GM18951 (cell line): ENCODE measurements at regions not wholly inside any gene's neighbourhood (a gene's known extent, or its start where the extent isn't known, plus 50 kb on each side); places are given as distances from the start of the nearest gene placed in this dataset.

Experiments
- POLR2A ChIP-seq: IDR thresholded peaks from 4 replicates; pipeline ENCODE4 v1.6.1; 2011; ENCODE audit warnings: mild to moderate bottlenecking; ENCODE audit not compliant: insufficient read length, insufficient read depth; ENCODE audit errors: extremely low read depth
- in situ Hi-C: fragments of 300-500 bp; cut with MboI; formaldehyde crosslinking; loops from one replicate; pipeline ENCODE4 v1.12.0; 2022; ENCODE audit warnings: low sequenced_read_pairs, mixed read lengths, inconsistent platforms; ENCODE audit not compliant: unreplicated experiment

GRCh38 chr13:111965466-111966214 is 101.3 kb upstream of the SOX1 start:
- in situ Hi-C loops, result no loop called here
- TF ChIP-seq POLR2A, result no peak

GRCh38 chr13:111966933-111967332 is 100.0 kb upstream of the SOX1 start:
- in situ Hi-C loops, result no loop called here
- TF ChIP-seq POLR2A, result no peak

- in situ Hi-C loops, result no loop called here
These were observed 99.3 kb upstream of the SOX1 start for GRCh38 chr13:111967572-111968201.

GRCh38 chr13:111968336-111969010 is 98.5 kb upstream of the SOX1 start:
- in situ Hi-C loops, result no loop called here
- TF ChIP-seq POLR2A, result no peak

More at GRCh38 chr13:111967572-111968201, 99.3 kb upstream of the SOX1 start:
- no peak for TF ChIP-seq POLR2A

- in situ Hi-C loops, result no loop called here
- no peak for TF ChIP-seq POLR2A
These were observed 97.3 kb upstream of the SOX1 start for GRCh38 chr13:111969551-111970135.

- TF ChIP-seq POLR2A, result no peak
- in situ Hi-C loops, result no loop called here
These were observed 96.3 kb upstream of the SOX1 start for GRCh38 chr13:111970494-111971141.

- in situ Hi-C loops, result no loop called here
- no peak for TF ChIP-seq POLR2A
These were observed 94.8 kb upstream of the SOX1 start for GRCh38 chr13:111971891-111972780.

- in situ Hi-C loops, result no loop called here
- no peak for TF ChIP-seq POLR2A
These were observed 93.8 kb upstream of the SOX1 start for GRCh38 chr13:111973186-111973585.

GRCh38 chr13:111973605-111974340 is 93.2 kb upstream of the SOX1 start:
- in situ Hi-C loops, result no loop called here

GRCh38 chr13:111974341-111974640 is 92.7 kb upstream of the SOX1 start:
- in situ Hi-C loops, result no loop called here
- no peak for TF ChIP-seq POLR2A

More at GRCh38 chr13:111973605-111974340, 93.2 kb upstream of the SOX1 start:
- no peak for TF ChIP-seq POLR2A

- no peak for TF ChIP-seq POLR2A
- in situ Hi-C loops, result no loop called here
These were observed 91.1 kb upstream of the SOX1 start for GRCh38 chr13:111975539-111976473.
